ENCODE measurements at regions not wholly inside any gene's neighbourhood (a gene's known extent, or its start where the extent isn't known, plus 50 kb on each side); places are given as distances from the start of the nearest gene placed in this dataset.
"Not testable (repeated sequence)": the region's sequence is repeated elsewhere in the genome, so short reads cannot be mapped to it uniquely, and the experiment has no call there.

DNA sequence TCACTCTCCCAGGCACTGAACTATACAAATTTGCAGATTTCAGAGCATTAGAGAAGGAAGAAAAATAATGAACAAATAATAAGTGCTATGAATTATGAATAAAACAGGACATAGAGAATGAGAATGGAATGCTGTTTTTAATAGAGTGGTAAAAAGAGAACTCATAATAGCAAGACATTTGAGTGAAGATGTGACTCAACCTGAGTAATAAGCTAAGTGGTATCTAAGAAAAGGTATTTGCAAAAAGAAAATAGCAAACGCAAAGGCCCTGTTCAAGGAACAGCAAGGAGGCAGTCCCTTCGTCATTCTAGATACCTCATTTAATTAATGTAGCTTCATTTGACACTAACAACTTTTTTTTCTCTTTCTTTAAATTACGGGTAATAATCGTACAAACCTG is 1910.0 kb upstream of the TENM3 start:
- no peaks in the 10 kb centered on the region for H3K27me3 Mint-ChIP-seq
- DNase-seq, result no peak
- H3K27ac Mint-ChIP-seq, result no peak overlapping the region
- H3K4me3 Mint-ChIP-seq, result no peak overlapping the region
- H3K9me3 Mint-ChIP-seq, result peaks cover 6 to 27% (median 9%) of the 10 kb centered on the region in 5 donors
- Histone ChIP-seq H3K4me3 (ENCODE audit: low read length) (no peak overlapping the region), H3K4me1 (ENCODE audit: insufficient read depth, low read length) (no peaks in the 10 kb centered on the region), H3K36me3 (ENCODE audit: insufficient read depth, low read length) (no peaks in the 10 kb centered on the region), H3K27ac (ENCODE audit: low read depth, low read length) (no peak overlapping the region), H3K9me3 (ENCODE audit: low read length) (no peaks in the 10 kb centered on the region), H3K27me3 (ENCODE audit: insufficient read depth, low read length, poor library complexity, severe bottlenecking) (no peaks in the 10 kb centered on the region)
- no peaks in the 10 kb centered on the region for H3K4me1 Mint-ChIP-seq
- POLR2A ChIA-PET, result no interaction called here
- no peaks in the 10 kb centered on the region for H3K36me3 Mint-ChIP-seq
- CTCF ChIA-PET, result no interaction called here

DNA sequence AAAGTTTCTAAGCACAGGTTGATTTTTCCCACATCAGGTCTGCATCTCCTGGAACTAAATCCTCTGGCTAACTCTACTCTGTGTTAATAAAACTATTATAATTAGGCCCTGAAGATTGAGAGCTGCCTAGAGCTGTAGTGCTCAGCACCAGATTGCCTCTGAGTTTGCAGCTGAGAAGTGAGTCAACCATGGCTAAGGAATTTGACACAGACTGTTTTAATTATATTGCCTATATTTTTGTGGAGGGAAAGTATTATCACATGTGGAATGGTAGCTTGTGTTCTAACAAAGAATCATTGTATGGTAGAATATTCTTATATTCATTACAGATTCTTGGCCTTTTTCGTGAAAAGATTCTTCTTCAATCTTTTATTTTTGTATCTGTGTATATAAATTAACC is 1907.6 kb upstream of the TENM3 start:
- Histone ChIP-seq H3K9me3 (ENCODE audit: low read length) (no peaks in the 10 kb centered on the region), H3K36me3 (ENCODE audit: insufficient read depth, low read length) (no peaks in the 10 kb centered on the region), H3K4me1 (ENCODE audit: insufficient read depth, low read length) (no peaks in the 10 kb centered on the region), H3K27ac (ENCODE audit: low read depth, low read length) (no peak overlapping the region), H3K4me3 (ENCODE audit: low read length) (no peak overlapping the region), H3K27me3 (ENCODE audit: insufficient read depth, low read length, poor library complexity, severe bottlenecking) (no peaks in the 10 kb centered on the region)
- Mint-ChIP-seq H3K9me3 (peaks cover 2 to 31% (median 9%) of the 10 kb centered on the region in 5 donors), H3K27me3 (no peaks in the 10 kb centered on the region), H3K36me3 (no peaks in the 10 kb centered on the region), H3K27ac (no peak overlapping the region), H3K4me3 (no peak overlapping the region), H3K4me1 (no peaks in the 10 kb centered on the region)
- ChIA-PET POLR2A (no interaction called here), CTCF (no interaction called here)
- DNase-seq, result no peak

DNA sequence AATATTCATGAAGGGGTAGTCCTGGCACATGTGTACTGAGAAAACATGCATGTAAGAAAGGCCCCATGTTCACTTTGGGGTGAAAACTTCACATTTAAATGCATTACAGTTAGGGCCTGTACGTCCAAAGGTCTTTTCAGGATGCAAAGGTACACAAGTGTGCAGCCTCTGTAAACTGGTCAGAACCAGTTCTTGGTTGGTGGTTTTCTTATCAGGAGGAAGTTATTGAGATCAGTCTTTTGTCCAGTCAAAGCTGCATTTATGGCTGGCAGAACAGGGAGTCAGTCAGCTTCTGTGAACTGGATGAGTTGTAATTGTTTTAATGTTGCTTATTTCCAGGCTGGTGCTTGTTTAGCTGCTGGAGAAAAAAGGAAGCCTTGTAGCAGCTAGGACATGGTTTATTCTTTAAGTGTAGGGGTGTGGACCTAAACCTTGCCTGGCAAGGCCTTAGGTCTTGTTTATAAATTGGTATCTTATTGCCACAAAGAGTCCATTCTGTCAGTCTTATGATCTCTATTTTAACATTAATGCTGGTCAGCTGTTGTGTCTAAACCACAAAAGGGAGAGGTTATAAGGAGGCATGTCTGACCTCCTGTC is 1906.6 kb upstream of the TENM3 start:
- Mint-ChIP-seq H3K36me3 (no peaks in the 10 kb centered on the region), H3K27me3 (no peaks in the 10 kb centered on the region), H3K27ac (no peak overlapping the region), H3K9me3 (peaks cover 2 to 37% (median 9%) of the 10 kb centered on the region in 5 donors), H3K4me1 (no peaks in the 10 kb centered on the region), H3K4me3 (no peak overlapping the region)
- DNase-seq, result no peak
- no peaks in the 10 kb centered on the region for H3K27me3 ChIP-seq (ENCODE audit: insufficient read depth, low read length, poor library complexity, severe bottlenecking)
- no peaks in the 10 kb centered on the region for H3K4me1 ChIP-seq (ENCODE audit: insufficient read depth, low read length)
- H3K36me3 ChIP-seq (ENCODE audit: insufficient read depth, low read length), result no peaks in the 10 kb centered on the region
- ChIA-PET POLR2A (no interaction called here), CTCF (no interaction called here)
- H3K27ac ChIP-seq (ENCODE audit: low read depth, low read length), result no peak overlapping the region
- no peaks in the 10 kb centered on the region for H3K9me3 ChIP-seq (ENCODE audit: low read length)
- no peak overlapping the region for H3K4me3 ChIP-seq (ENCODE audit: low read length)

DNA sequence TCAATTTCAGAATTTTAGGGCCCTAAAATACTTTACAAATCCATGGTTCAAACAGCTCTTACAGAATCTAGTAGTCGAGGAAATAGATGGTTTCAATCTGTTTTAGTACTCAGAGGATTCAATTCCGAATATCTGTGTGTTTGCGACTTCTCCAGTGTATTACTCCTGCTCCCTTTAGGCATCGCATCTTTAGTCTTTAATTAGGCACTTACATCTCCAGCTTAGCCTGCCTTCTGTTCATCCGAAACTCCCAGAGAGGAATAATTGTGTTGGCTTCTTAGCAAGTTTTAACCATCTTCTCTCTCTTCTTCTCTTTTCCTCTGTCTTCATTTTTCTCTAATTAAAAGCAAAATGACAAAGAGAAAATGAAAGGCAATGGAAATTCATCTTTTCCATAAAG is 1901.3 kb upstream of the TENM3 start:
- no peaks in the 10 kb centered on the region for H3K27me3 ChIP-seq (ENCODE audit: insufficient read depth, low read length, poor library complexity, severe bottlenecking)
- no peaks in the 10 kb centered on the region for H3K36me3 ChIP-seq (ENCODE audit: insufficient read depth, low read length)
- ChIA-PET CTCF (no interaction called here), POLR2A (no interaction called here)
- Mint-ChIP-seq H3K4me1 (no peaks in the 10 kb centered on the region), H3K4me3 (no peak overlapping the region), H3K9me3 (peaks cover 4 to 19% (median 9%) of the 10 kb centered on the region in 5 donors), H3K27me3 (no peaks in the 10 kb centered on the region), H3K27ac (no peak overlapping the region), H3K36me3 (no peaks in the 10 kb centered on the region)
- H3K4me1 ChIP-seq (ENCODE audit: insufficient read depth, low read length), result no peaks in the 10 kb centered on the region
- H3K9me3 ChIP-seq (ENCODE audit: low read length), result no peaks in the 10 kb centered on the region
- H3K4me3 ChIP-seq (ENCODE audit: low read length), result no peak overlapping the region
- no peak overlapping the region for H3K27ac ChIP-seq (ENCODE audit: low read depth, low read length)
- DNase-seq, result no peak

DNA sequence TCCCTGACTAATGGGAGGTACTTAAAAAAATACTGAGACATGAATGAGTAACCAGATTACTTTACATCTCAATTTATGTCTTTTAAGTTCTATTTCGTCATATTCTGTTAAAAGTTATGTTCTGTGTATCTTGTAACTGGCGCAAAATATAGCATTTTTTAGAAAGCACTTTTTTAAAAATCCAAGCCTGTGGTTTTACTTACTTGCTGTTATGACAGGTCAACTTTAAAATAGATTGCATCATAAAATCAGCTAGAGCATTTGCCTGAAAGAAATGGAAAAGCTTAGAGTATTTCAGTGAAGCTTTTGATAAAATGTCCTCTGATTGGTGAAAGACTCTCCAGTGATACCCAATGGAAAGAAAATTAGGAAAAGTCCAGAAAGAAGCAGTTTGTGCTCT is 1892.3 kb upstream of the TENM3 start:
- Mint-ChIP-seq H3K4me3 (no peak overlapping the region), H3K9me3 (peaks cover 3 to 21% (median 10%) of the 10 kb centered on the region in 5 donors), H3K27me3 (no peaks in the 10 kb centered on the region), H3K36me3 (no peaks in the 10 kb centered on the region), H3K4me1 (no peaks in the 10 kb centered on the region), H3K27ac (no peak overlapping the region)
- ChIA-PET POLR2A (no interaction called here), CTCF (no interaction called here)
- Histone ChIP-seq H3K36me3 (ENCODE audit: insufficient read depth, low read length) (no peaks in the 10 kb centered on the region), H3K4me1 (ENCODE audit: insufficient read depth, low read length) (no peaks in the 10 kb centered on the region), H3K4me3 (ENCODE audit: low read length) (no peak overlapping the region), H3K27ac (ENCODE audit: low read depth, low read length) (no peak overlapping the region), H3K9me3 (ENCODE audit: low read length) (no peaks in the 10 kb centered on the region), H3K27me3 (ENCODE audit: insufficient read depth, low read length, poor library complexity, severe bottlenecking) (no peaks in the 10 kb centered on the region)
- no peak for DNase-seq

DNA sequence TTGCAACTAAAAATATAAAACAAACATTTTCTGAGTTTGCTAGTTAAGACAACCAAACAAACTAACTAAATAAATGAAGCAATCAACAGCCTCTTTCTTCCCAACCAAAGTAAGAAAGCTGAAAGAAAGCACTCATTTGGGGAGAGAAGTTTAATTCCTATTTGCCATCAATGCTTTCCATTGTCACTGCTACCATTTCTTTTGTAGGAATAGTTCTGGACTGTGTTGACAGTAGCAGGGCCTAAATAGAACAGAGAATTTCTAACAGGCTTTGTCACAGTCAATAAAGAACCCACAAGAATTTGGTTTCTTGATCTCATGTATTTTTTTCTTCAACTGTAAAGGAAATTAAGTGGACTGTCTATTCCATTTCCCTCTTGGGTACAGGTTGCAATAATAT is 1886.4 kb upstream of the TENM3 start:
- H3K9me3 ChIP-seq (ENCODE audit: low read length), result no peaks in the 10 kb centered on the region
- POLR2A ChIA-PET, result no interaction called here
- no peaks in the 10 kb centered on the region for H3K4me1 Mint-ChIP-seq
- peaks cover 11 to 31% (median 15%) of the 10 kb centered on the region in 5 donors for H3K9me3 Mint-ChIP-seq
- no peak overlapping the region for H3K27ac ChIP-seq (ENCODE audit: low read depth, low read length)
- no peak overlapping the region for H3K4me3 ChIP-seq (ENCODE audit: low read length)
- H3K4me3 Mint-ChIP-seq, result no peak overlapping the region
- no peak overlapping the region for H3K27ac Mint-ChIP-seq
- DNase-seq, result no peak
- no peaks in the 10 kb centered on the region for H3K4me1 ChIP-seq (ENCODE audit: insufficient read depth, low read length)
- H3K36me3 ChIP-seq (ENCODE audit: insufficient read depth, low read length), result no peaks in the 10 kb centered on the region
- CTCF ChIA-PET, result no interaction called here
- no peaks in the 10 kb centered on the region for H3K27me3 ChIP-seq (ENCODE audit: insufficient read depth, low read length, poor library complexity, severe bottlenecking)
- H3K27me3 Mint-ChIP-seq, result no peaks in the 10 kb centered on the region
- H3K36me3 Mint-ChIP-seq, result no peaks in the 10 kb centered on the region

DNA sequence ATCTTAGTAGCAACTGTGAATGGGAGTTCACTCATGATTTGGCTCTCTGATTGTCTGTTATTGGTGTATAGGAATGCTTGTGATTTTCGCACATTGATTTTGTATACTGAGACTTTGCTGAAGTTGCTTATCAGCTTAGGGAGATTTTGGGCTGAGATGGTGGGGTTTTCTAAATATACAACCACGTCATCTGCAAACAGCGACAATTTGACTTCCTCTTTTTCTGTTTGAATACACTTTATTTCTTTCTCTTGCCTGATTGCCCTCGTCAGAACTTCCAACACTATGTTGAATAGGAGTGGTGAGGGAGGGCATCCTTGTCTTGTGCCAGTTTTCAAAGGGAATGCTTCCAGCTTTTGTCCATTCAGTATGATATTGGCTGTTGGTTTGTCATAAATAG is 1883.1 kb upstream of the TENM3 start:
- H3K27me3 Mint-ChIP-seq; H3K4me1 Mint-ChIP-seq; POLR2A ChIA-PET; H3K36me3 Mint-ChIP-seq; H3K4me3 ChIP-seq (ENCODE audit: low read length); CTCF ChIA-PET; H3K27me3 ChIP-seq (ENCODE audit: insufficient read depth, low read length, poor library complexity, severe bottlenecking); H3K27ac Mint-ChIP-seq; DNase-seq; H3K4me3 Mint-ChIP-seq; H3K36me3 ChIP-seq (ENCODE audit: insufficient read depth, low read length); H3K4me1 ChIP-seq (ENCODE audit: insufficient read depth, low read length); H3K27ac ChIP-seq (ENCODE audit: low read depth, low read length); H3K9me3 ChIP-seq (ENCODE audit: low read length): not testable (repeated sequence)
- peaks cover 3 to 24% (median 16%) of the 10 kb centered on the region in 5 donors for H3K9me3 Mint-ChIP-seq

DNA sequence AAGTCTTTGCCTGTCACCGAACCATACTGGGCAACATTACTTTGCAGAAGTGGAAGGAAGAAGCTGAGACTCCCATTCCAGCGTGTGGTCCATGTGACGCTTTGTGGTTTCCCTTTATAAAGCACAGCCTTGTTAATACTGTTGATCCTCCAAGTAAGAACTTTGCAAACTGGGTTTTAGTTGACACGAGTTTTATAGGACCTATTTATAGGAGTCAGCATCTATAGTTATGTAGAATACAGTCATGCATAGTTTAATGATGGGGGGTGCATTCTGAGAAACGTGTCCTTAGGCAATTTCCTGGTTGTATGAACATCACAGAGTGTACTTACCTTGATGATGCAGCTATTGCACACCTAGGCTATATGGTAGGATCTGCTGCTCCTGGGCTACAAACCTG is 1879.4 kb upstream of the TENM3 start:
- no peak overlapping the region for H3K4me3 ChIP-seq (ENCODE audit: low read length)
- H3K36me3 ChIP-seq (ENCODE audit: insufficient read depth, low read length), result no peaks in the 10 kb centered on the region
- no peaks in the 10 kb centered on the region for H3K9me3 ChIP-seq (ENCODE audit: low read length)
- H3K27me3 ChIP-seq (ENCODE audit: insufficient read depth, low read length, poor library complexity, severe bottlenecking), result no peaks in the 10 kb centered on the region
- Mint-ChIP-seq H3K27ac (no peak overlapping the region), H3K9me3 (peaks cover 3 to 17% (median 7%) of the 10 kb centered on the region in 5 donors), H3K4me1 (no peaks in the 10 kb centered on the region), H3K36me3 (no peaks in the 10 kb centered on the region), H3K4me3 (no peak overlapping the region), H3K27me3 (no peaks in the 10 kb centered on the region)
- H3K4me1 ChIP-seq (ENCODE audit: insufficient read depth, low read length), result no peaks in the 10 kb centered on the region
- H3K27ac ChIP-seq (ENCODE audit: low read depth, low read length), result no peak overlapping the region
- no peak for DNase-seq
- CTCF ChIA-PET, result no interaction called here
- POLR2A ChIA-PET, result no interaction called here

DNA sequence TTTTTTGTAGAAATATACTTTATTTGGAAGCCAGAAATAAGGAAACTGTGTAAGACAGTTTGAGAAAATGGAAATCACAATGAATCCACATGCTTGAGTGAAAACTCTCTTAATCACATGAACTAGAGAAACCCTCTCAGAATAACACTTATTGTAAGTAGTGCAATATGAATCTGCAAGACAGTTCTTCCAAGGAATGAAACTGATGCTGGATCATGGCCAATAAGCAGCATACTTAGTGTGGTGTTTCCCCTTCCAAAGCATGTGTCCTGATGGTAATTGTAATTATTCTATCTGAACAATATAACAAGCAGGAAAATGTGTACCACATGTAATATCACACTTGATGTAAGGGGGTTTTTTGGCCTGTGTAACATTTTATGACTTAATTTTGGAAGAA is 1870.5 kb upstream of the TENM3 start:
- Mint-ChIP-seq H3K9me3 (peaks cover 0 to 21% (median 5%) of the 10 kb centered on the region in 5 donors), H3K36me3 (no peaks in the 10 kb centered on the region), H3K27ac (no peak overlapping the region), H3K4me3 (no peak overlapping the region), H3K4me1 (no peaks in the 10 kb centered on the region), H3K27me3 (no peaks in the 10 kb centered on the region)
- ChIA-PET POLR2A (no interaction called here), CTCF (no interaction called here)
- Histone ChIP-seq H3K27ac (ENCODE audit: low read depth, low read length) (no peak overlapping the region), H3K9me3 (ENCODE audit: low read length) (no peaks in the 10 kb centered on the region), H3K36me3 (ENCODE audit: insufficient read depth, low read length) (no peaks in the 10 kb centered on the region), H3K4me3 (ENCODE audit: low read length) (no peak overlapping the region), H3K4me1 (ENCODE audit: insufficient read depth, low read length) (no peaks in the 10 kb centered on the region), H3K27me3 (ENCODE audit: insufficient read depth, low read length, poor library complexity, severe bottlenecking) (no peaks in the 10 kb centered on the region)
- no peak for DNase-seq
